LNCaP clone FGC (cell line): ENCODE measurements at regions not wholly inside any gene's neighbourhood (a gene's known extent, or its start where the extent isn't known, plus 50 kb on each side); places are given as distances from the start of the nearest gene placed in this dataset.

Experiments used
- DNase-seq: peaks from one replicate; pipeline ENCODE4 v3.0.0-alpha.2; 2011; ENCODE audit warnings: low read depth
- H3K4me3 ChIP-seq: 2 replicates; pipeline ENCODE4 v1.5.1; 2011; ENCODE audit warnings: mild to moderate bottlenecking, low read depth, low read length, control low read depth
- TF ChIP-seq, protein P1 (sequence below): IDR thresholded peaks from 2 replicates; pipeline ENCODE4 v1.5.1; 2012; ENCODE audit warnings: mild to moderate bottlenecking; ENCODE audit not compliant: control insufficient read depth, insufficient read depth; ENCODE audit errors: extremely low read depth

DNA sequence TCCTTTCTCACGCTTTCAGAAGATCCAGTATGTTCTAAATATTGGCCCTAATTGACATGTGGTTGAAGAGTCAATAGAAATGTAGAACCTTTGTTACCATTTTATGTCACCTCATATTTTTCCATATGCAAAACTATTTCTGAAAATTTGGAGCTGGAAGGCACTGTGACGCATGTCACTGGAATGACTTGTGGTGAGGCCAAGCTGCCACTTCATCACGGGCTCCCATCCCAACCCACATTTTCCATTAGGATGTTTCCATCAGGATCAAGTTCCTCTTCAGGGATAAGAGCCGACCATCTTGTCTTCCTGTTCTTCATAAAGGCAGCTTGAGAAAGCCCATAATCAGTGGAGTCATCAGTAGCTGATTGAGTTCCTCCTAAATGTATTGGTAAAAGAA lies 1241.7 kb downstream of the GATA3 start:
- no peak for DNase-seq
- TF ChIP-seq, protein P1, sequence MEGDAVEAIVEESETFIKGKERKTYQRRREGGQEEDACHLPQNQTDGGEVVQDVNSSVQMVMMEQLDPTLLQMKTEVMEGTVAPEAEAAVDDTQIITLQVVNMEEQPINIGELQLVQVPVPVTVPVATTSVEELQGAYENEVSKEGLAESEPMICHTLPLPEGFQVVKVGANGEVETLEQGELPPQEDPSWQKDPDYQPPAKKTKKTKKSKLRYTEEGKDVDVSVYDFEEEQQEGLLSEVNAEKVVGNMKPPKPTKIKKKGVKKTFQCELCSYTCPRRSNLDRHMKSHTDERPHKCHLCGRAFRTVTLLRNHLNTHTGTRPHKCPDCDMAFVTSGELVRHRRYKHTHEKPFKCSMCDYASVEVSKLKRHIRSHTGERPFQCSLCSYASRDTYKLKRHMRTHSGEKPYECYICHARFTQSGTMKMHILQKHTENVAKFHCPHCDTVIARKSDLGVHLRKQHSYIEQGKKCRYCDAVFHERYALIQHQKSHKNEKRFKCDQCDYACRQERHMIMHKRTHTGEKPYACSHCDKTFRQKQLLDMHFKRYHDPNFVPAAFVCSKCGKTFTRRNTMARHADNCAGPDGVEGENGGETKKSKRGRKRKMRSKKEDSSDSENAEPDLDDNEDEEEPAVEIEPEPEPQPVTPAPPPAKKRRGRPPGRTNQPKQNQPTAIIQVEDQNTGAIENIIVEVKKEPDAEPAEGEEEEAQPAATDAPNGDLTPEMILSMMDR, result no peak
- no peak overlapping the region for H3K4me3 ChIP-seq

DNA sequence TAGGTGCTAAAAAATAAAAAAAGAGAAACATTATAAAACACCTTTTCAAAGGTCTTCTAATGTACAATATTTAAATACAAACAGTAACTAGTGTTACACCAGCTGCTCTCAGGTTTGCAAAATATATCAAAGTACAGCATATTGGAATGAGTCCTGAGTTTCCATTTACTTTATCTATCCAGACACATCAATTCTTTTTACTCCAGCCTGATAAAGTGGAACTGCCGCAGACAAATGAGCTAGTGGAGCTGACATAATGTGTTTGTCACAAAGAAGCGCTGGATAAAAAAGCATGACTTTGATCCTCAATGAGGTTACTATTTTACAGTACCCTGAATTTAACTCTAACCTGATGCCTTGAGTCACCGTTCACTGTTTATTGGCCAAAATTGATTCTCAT lies 1243.1 kb downstream of the GATA3 start:
- no peak for DNase-seq
- no peak overlapping the region for H3K4me3 ChIP-seq
- TF ChIP-seq, protein P1, result no peak

DNA sequence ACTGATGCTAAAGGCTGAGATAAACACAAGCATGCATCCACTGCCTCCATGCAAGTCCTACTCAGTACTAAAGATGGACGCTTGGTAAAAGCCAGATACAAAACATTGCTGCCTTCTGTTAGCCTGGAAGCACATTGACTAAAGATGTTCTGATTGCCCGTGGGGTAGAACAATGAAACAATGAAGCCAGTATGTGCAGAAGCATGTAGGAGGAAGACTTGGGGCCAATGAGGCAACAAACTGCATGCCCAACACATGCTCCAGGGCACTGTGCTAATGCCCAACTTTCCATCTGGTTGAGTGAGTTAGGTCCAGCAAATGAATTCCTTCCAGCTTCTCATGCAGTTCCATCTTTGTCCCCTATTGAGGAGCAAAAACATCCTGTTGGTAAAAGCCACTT lies 1245.5 kb downstream of the GATA3 start:
- H3K4me3 ChIP-seq, result no peak overlapping the region
- DNase-seq, result no peak
- TF ChIP-seq, protein P1, result no peak

DNA sequence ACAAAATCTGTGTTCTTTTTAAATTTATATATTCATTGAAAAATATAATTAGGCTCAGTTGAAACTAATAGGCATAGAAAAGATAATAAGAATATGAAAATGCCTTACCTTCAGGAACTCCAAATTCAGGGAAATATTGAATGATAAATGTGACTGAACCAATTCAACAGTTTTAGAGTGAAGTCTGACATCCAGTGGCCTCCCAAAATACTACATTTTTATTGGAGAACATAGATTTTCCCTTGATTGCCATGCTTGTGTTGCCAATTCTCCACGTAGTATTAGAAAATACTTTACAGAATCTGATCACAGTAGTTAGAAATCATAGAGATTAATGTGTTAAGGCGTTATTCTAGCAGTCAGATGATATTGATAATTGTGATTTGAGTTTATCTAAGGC lies 1246.7 kb downstream of the GATA3 start:
- DNase-seq, result no peak
- TF ChIP-seq, protein P1, result peak; percentile 36

DNA sequence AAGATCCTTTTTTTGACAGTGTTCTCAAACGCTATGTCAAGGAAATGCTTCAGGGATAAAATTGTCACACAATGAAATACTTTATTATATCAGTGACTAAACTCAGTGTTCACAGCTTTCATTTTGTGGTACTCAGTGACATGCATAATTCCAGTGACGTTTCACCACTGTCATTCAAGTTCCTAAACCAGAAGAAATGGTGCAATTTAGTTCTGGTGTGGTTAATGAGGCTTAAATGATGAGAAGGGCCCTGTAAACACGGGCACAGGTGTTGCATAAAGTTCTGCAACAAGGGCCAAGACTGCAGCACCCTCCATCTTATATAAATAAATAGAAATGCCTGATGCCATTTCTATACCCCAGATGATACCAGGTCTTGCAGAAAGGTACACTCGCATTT lies 1247.1 kb downstream of the GATA3 start:
- TF ChIP-seq, protein P1, result no peak
- DNase-seq, result no peak
- H3K4me3 ChIP-seq, result no peak overlapping the region

More for the DNA sequence above, 1246.7 kb downstream of the GATA3 start:
- no peak overlapping the region for H3K4me3 ChIP-seq

DNA sequence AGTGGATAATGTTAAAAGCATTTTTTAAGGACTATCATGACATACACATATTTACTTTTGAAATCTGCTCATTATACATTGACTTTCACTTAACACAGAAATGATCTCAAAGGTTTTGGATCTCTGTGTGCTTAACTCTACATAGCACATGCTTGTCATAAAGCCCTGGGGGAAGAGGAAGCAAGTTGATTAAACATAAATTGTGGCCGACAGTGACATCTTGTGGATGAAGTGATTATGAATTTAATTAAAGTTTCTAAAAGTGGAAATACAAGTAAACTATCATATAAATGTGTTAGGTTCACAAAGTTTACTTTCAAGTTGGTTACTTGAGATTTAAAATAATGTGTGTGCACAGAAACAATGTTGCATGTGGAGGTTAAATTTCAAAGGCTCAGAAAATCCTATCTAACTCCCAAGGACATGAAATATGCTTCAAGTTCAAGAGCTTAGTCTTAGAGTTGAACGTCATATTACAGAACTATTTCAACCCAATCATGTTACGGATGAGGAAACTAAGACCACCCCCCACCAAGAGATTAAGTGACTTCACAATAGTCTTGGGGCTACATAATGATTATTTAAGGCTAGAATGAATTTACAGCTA lies 1247.8 kb downstream of the GATA3 start:
- TF ChIP-seq, protein P1, result peak; percentile 50
- DNase-seq, result peak; percentile 38
- H3K4me3 ChIP-seq, result no peak overlapping the region

DNA sequence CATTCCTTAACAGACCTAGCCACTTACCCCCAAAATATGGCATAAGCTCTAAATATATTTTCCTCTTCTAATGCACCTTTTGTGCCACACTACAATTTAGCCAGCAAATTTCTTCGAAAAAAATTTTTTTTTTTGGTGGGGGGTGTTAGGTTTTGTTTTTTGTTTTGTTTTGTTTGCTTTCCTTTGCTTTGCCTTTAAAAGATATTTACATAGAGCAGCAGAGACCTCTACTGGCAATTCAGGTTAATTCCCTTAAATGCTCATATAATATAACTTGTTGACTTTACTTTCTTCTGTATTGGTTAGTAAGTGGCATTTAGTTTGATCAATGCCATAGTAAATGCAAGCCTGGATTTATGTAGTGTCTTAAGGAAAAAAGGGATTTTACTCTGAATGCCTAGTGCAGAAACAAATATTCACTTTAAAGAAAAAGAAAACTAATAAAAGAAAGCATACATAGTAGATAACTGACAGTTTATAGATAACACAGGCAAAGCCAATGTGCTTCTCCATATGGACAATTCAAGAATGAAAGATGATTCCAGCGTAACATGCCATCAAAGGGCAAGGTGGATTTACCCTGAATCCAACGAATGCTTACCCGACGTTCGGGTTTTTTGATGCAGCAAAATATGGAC lies 1250.6 kb downstream of the GATA3 start:
- no peak overlapping the region for H3K4me3 ChIP-seq
- DNase-seq, result peak; percentile 22
- TF ChIP-seq, protein P1, result peak; percentile 62
